Hepatocyte (in vitro differentiated cells): ENCODE measurements at regions not wholly inside any gene's neighbourhood (a gene's known extent, or its start where the extent isn't known, plus 50 kb on each side); places are given as distances from the start of the nearest gene placed in this dataset.

Experiments used
- DNase-seq: peaks from one replicate; pipeline ENCODE4 v3.0.0-alpha.2; 2016; ENCODE audit warnings: low spot score
- H2AFZ ChIP-seq: fragments of 200-600 bp; sonication (generic); 2 replicates; pipeline ENCODE4 v1.6.0; 2016; ENCODE audit warnings: antibody characterized with exemption, mild to moderate bottlenecking
- H3K27ac ChIP-seq: fragments of 200-600 bp; sonication (generic); 2 replicates; pipeline ENCODE4 v1.5.1; 2016; ENCODE audit warnings: mild to moderate bottlenecking
- H3K27me3 ChIP-seq: fragments of 200-600 bp; sonication (generic); 2 replicates; pipeline ENCODE4 v1.6.1; 2016
- H3K36me3 ChIP-seq: fragments of 200-600 bp; sonication (generic); replicated peaks from 2 replicates; pipeline ENCODE4 v1.5.1; 2016; ENCODE audit warnings: low read depth; ENCODE audit not compliant: insufficient read depth
- H3K4me1 ChIP-seq: fragments of 200-600 bp; sonication (generic); 2 replicates; pipeline ENCODE4 v1.5.1; 2016; ENCODE audit warnings: mild to moderate bottlenecking, moderate library complexity; ENCODE audit not compliant: insufficient read depth
- H3K4me2 ChIP-seq: fragments of 200-600 bp; sonication (generic); 2 replicates; pipeline ENCODE4 v1.6.0; 2016
- H3K4me3 ChIP-seq: fragments of 200-600 bp; sonication (generic); 2 replicates; pipeline ENCODE4 v1.5.1; 2016; ENCODE audit warnings: mild to moderate bottlenecking
- H3K79me2 ChIP-seq: fragments of 200-600 bp; sonication (generic); 2 replicates; pipeline ENCODE4 v1.6.0; 2017; ENCODE audit warnings: mild to moderate bottlenecking
- H3K9me2 ChIP-seq: fragments of 200-600 bp; sonication (generic); replicated peaks from 2 replicates; pipeline ENCODE4 v1.6.0; 2017; ENCODE audit warnings: mild to moderate bottlenecking; ENCODE audit not compliant: insufficient read depth
- H3K9me3 ChIP-seq: fragments of 200-600 bp; sonication (generic); 2 replicates; pipeline ENCODE4 v1.5.1; 2016; ENCODE audit warnings: low read depth, mild to moderate bottlenecking
- H4K20me1 ChIP-seq: fragments of 200-600 bp; sonication (generic); 2 replicates; pipeline ENCODE4 v1.6.0; 2016; ENCODE audit warnings: mild to moderate bottlenecking; ENCODE audit not compliant: insufficient read depth, poor library complexity, severe bottlenecking
- EZH2 ChIP-seq: fragments of 200-600 bp; sonication (generic); IDR thresholded peaks from 2 replicates; pipeline ENCODE4 v1.6.1; 2016; ENCODE audit warnings: antibody characterized with exemption, mild to moderate bottlenecking, borderline replicate concordance
- EZH2phosphoT487 ChIP-seq: fragments of 200-600 bp; sonication (generic); IDR thresholded peaks from one replicate; pipeline ENCODE4 v1.6.1; 2018; ENCODE audit warnings: antibody characterized with exemption, mild to moderate bottlenecking, low read depth, moderate library complexity; ENCODE audit not compliant: unreplicated experiment, severe bottlenecking
- WGBS: methylation state at CpG from one replicate; pipeline ENCODE4 v1.1.6; 2016; ENCODE audit warnings: low lambda C conversion rate; ENCODE audit errors: missing lambda C conversion rate; 5-methylcytosine and 5-hydroxymethylcytosine counted together
- TF ChIP-seq, protein P1 (sequence below): fragments of 200-600 bp; sonication (generic); IDR thresholded peaks from 2 replicates; pipeline ENCODE4 v1.5.1; 2016; ENCODE audit warnings: antibody characterized with exemption, mild to moderate bottlenecking; ENCODE audit not compliant: poor library complexity

DNA sequence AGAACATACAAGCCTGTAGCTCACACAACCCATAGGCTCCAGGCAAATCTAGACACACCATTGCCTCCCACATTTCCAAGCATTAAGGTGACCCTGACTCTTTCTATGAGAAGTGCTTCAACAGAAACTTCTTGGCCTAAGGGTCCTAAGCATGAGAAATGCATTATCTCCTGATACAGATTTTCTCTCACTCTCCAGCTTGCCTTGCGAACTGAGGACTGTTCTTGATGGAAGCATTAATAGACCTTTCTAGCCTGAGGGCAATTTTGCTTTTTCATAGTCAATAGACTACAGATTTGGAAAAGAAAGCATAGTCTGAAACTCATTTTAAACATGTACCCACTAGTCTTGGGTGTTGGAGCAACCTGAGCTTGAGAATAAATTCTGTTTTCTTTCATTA is 1801.3 kb upstream of the PCDH7 start:
- Histone ChIP-seq H3K9me3 (no peaks in the 10 kb centered on the region), H3K4me1 (no peaks in the 10 kb centered on the region), H4K20me1 (no peaks in the 10 kb centered on the region), H3K79me2 (no peaks in the 10 kb centered on the region), H3K36me3 (no peaks in the 10 kb centered on the region), H2AFZ (no peak overlapping the region), H3K4me2 (no peak overlapping the region), H3K9me2 (no peaks in the 10 kb centered on the region), H3K4me3 (no peak overlapping the region), H3K27ac (no peak overlapping the region), H3K27me3 (no peaks in the 10 kb centered on the region)
- WGBS = 85% methylated on average over 1 of the region's 1 CpG
- TF ChIP-seq EZH2 (no peak), EZH2phosphoT487 (no peak)
- TF ChIP-seq, protein P1, sequence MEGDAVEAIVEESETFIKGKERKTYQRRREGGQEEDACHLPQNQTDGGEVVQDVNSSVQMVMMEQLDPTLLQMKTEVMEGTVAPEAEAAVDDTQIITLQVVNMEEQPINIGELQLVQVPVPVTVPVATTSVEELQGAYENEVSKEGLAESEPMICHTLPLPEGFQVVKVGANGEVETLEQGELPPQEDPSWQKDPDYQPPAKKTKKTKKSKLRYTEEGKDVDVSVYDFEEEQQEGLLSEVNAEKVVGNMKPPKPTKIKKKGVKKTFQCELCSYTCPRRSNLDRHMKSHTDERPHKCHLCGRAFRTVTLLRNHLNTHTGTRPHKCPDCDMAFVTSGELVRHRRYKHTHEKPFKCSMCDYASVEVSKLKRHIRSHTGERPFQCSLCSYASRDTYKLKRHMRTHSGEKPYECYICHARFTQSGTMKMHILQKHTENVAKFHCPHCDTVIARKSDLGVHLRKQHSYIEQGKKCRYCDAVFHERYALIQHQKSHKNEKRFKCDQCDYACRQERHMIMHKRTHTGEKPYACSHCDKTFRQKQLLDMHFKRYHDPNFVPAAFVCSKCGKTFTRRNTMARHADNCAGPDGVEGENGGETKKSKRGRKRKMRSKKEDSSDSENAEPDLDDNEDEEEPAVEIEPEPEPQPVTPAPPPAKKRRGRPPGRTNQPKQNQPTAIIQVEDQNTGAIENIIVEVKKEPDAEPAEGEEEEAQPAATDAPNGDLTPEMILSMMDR = no peak
- no peak for DNase-seq

DNA sequence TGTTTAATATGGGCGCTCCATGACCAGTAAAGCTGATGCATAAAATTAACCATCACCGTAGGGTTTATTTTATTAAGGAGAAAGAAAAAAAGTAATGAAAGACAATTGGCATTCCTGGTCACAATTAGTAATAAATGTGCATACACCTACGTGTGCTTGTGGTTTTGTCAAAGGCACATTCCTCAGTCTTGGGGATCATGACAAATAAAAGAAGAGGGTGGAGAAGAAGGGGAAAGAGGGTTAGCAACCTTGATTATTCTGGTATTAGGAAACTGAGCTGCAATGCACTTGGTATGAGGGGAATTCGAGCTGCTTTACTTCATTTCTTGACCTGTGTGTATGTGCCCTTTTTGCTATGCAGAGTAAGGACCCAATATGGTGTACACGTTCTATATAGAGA is 1798.3 kb upstream of the PCDH7 start:
- H3K4me3 ChIP-seq = no peak overlapping the region
- DNase-seq = no peak
- no peak for TF ChIP-seq EZH2
- no peak for TF ChIP-seq EZH2phosphoT487
- TF ChIP-seq, protein P1 = no peak
- no peaks in the 10 kb centered on the region for H3K4me1 ChIP-seq
- H3K27me3 ChIP-seq = no peaks in the 10 kb centered on the region
- H2AFZ ChIP-seq = no peak overlapping the region
- H3K9me3 ChIP-seq = no peaks in the 10 kb centered on the region
- no peak overlapping the region for H3K27ac ChIP-seq
- H4K20me1 ChIP-seq = no peaks in the 10 kb centered on the region
- H3K4me2 ChIP-seq = no peak overlapping the region
- 79% methylated on average over 5 of the region's 5 CpGs for WGBS
- no peaks in the 10 kb centered on the region for H3K79me2 ChIP-seq
- H3K9me2 ChIP-seq = no peaks in the 10 kb centered on the region
- no peaks in the 10 kb centered on the region for H3K36me3 ChIP-seq

DNA sequence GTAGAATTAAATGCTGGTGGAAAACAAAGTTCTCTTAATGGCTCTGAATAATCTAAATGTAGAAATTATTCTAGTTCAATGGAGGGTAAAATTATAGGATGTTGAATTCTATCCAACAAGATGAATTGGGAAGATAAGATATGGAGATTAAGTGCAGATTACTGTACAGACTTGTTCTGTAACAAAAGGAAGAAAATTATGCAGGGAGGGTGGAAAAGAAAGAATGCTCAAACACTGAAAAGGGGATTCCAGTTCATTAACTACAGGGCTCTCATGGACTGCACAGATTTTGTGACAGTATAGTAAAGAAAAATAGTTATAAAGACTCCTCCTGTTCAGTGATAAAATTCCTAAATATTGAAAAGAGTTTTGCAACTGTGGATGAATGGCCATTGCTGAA is 1794.0 kb upstream of the PCDH7 start:
- Histone ChIP-seq H3K4me3 (no peak overlapping the region), H4K20me1 (no peaks in the 10 kb centered on the region), H2AFZ (no peak overlapping the region), H3K9me3 (no peaks in the 10 kb centered on the region), H3K9me2 (no peaks in the 10 kb centered on the region), H3K79me2 (no peaks in the 10 kb centered on the region), H3K4me2 (no peak overlapping the region), H3K4me1 (no peaks in the 10 kb centered on the region), H3K27ac (no peak overlapping the region), H3K36me3 (no peaks in the 10 kb centered on the region), H3K27me3 (no peaks in the 10 kb centered on the region)
- TF ChIP-seq EZH2phosphoT487 (no peak), EZH2 (no peak)
- TF ChIP-seq, protein P1 = no peak
- no peak for DNase-seq

DNA sequence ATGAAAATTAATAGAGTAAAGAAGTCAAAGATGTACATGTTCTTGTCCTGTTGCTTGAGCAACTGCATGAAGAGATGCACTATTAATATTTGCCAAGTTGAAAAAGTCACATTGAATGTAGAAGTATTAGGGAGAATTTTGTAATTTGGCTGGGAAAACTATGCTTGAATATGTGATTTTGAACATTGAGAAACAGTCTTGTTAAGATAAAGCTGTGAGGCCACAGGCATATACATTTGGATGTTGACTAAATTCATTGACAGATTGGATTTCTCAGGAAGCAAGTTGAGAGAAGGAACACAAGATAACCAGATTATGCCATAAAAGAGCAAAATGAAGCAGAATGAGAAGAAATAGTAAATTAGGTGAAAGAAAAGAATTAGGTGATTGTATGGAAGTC is 1777.5 kb upstream of the PCDH7 start:
- Histone ChIP-seq H3K27me3 (no peaks in the 10 kb centered on the region), H3K4me1 (no peaks in the 10 kb centered on the region), H3K9me2 (no peaks in the 10 kb centered on the region), H4K20me1 (no peaks in the 10 kb centered on the region), H3K9me3 (no peaks in the 10 kb centered on the region), H3K4me2 (no peak overlapping the region), H3K36me3 (no peaks in the 10 kb centered on the region), H3K79me2 (no peaks in the 10 kb centered on the region), H2AFZ (no peak overlapping the region), H3K4me3 (no peak overlapping the region), H3K27ac (no peak overlapping the region)
- no peak for TF ChIP-seq EZH2
- TF ChIP-seq, protein P1 = no peak
- TF ChIP-seq EZH2phosphoT487 = no peak
- no peak for DNase-seq
